Kidney (tissue), 13 donors: ENCODE measurements at regions not wholly inside any gene's neighbourhood (a gene's known extent, or its start where the extent isn't known, plus 50 kb on each side); places are given as distances from the start of the nearest gene placed in this dataset.

Source experiments
- DNase-seq, 5 donors: peaks; one replicate each; pipeline ENCODE4 v3.0.0-alpha.2; 2013 to 2020
- FAIRE-seq: peaks from 2 replicates; lab custom pipeline; 2012; peaks lifted over from hg19 to GRCh38; lab: Jason Lieb, UNC
- H3K27ac ChIP-seq, 2 donors: one replicate each; pipeline ENCODE4 v1.7.0; 2013; ENCODE audit warnings: low read depth in 2 of 2, low read length in 2 of 2, inconsistent platforms in 1 of 2
- H3K27me3 ChIP-seq: one replicate; pipeline ENCODE4 v1.7.1; 2013; ENCODE audit warnings: low read length, inconsistent platforms; ENCODE audit not compliant: control insufficient read depth, insufficient read depth
- H3K36me3 ChIP-seq, 3 donors: one replicate each; pipeline versions ENCODE4 v1.7.0 to v1.7.1; 2013; ENCODE audit warnings: low read length in 3 of 3, control low read depth in 1 of 3, inconsistent platforms in 1 of 3; ENCODE audit not compliant: insufficient read depth in 3 of 3, control insufficient read depth in 2 of 3
- H3K4me1 ChIP-seq, 3 donors: one replicate each; pipeline versions ENCODE4 v1.7.0 to v1.7.1; 2013; ENCODE audit warnings: low read length in 3 of 3, inconsistent platforms in 1 of 3, low read depth in 1 of 3; ENCODE audit not compliant: control insufficient read depth in 2 of 3, insufficient read depth in 2 of 3
- H3K4me3 ChIP-seq, 3 donors: one replicate each; pipeline versions ENCODE4 v1.7.0 to v1.8.1; 2013; ENCODE audit warnings: low read length in 3 of 3, control low read depth in 1 of 3, inconsistent platforms in 1 of 3
- H3K9ac ChIP-seq, 3 donors: one replicate each; pipeline versions ENCODE4 v1.7.0 to v1.7.1; 2013; ENCODE audit warnings: low read length in 3 of 3, control low read depth in 1 of 3, inconsistent platforms in 1 of 3
- H3K9me3 ChIP-seq, 3 donors: one replicate each; pipeline versions ENCODE4 v1.7.0 to v1.7.1; 2013; ENCODE audit warnings: low read length in 3 of 3, control low read depth in 1 of 3, inconsistent platforms in 1 of 3; ENCODE audit not compliant: control insufficient read depth in 2 of 3, insufficient read depth in 1 of 3
- intact Hi-C: fragments of 100-400 bp; cut with DNase I; formaldehyde crosslinking; loops from one replicate; pipeline ENCODE4 v1.11.1; 2022
- TF ChIP-seq, protein P1 (sequence below): IDR thresholded peaks from 3 replicates; pipeline ENCODE4 v1.5.1; 2012; ENCODE audit warnings: mild to moderate bottlenecking, moderate library complexity, borderline replicate concordance; ENCODE audit not compliant: insufficient read depth; ENCODE audit errors: extremely low read depth
- donor health status: control.
- donor health status: control.
- donor health status: control.
- donor health status: control.
- donor health status: control.
- donor health status: DM: yes; HTN: yes; CAD: no.
- donor health status: Normal renal cell carcinoma (clear cell type).

- no peaks in the 10 kb centered on the region for H3K27me3 ChIP-seq
Observed at GRCh38 chr9:89939626-89940292, 334.9 kb downstream of the GADD45G start.

GRCh38 chr9:89940625-89941024, 335.8 kb downstream of the GADD45G start:
- peak overlapping the region; percentile 15 to 24 for H3K27ac ChIP-seq
- no peak overlapping the region for H3K9ac ChIP-seq
- peaks cover 0 to 2% (median 0%) of the 10 kb centered on the region in 3 donors for H3K4me1 ChIP-seq
- no peaks in the 10 kb centered on the region for H3K9me3 ChIP-seq
- intact Hi-C loops: no loop called here
- FAIRE-seq: no peak
- no peaks in the 10 kb centered on the region for H3K27me3 ChIP-seq
- no peak for DNase-seq
- no peak overlapping the region for H3K4me3 ChIP-seq
- no peaks in the 10 kb centered on the region for H3K36me3 ChIP-seq
- TF ChIP-seq, protein P1, sequence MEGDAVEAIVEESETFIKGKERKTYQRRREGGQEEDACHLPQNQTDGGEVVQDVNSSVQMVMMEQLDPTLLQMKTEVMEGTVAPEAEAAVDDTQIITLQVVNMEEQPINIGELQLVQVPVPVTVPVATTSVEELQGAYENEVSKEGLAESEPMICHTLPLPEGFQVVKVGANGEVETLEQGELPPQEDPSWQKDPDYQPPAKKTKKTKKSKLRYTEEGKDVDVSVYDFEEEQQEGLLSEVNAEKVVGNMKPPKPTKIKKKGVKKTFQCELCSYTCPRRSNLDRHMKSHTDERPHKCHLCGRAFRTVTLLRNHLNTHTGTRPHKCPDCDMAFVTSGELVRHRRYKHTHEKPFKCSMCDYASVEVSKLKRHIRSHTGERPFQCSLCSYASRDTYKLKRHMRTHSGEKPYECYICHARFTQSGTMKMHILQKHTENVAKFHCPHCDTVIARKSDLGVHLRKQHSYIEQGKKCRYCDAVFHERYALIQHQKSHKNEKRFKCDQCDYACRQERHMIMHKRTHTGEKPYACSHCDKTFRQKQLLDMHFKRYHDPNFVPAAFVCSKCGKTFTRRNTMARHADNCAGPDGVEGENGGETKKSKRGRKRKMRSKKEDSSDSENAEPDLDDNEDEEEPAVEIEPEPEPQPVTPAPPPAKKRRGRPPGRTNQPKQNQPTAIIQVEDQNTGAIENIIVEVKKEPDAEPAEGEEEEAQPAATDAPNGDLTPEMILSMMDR: no peak

More at GRCh38 chr9:89939626-89940292, 334.9 kb downstream of the GADD45G start:
- TF ChIP-seq, protein P1: no peak
- DNase-seq (peak in 1 of 5 donors; percentile 47), FAIRE-seq (no peak)
- Histone ChIP-seq H3K4me1 (peaks cover 0 to 4% (median 0%) of the 10 kb centered on the region in 3 donors), H3K9ac (no peak overlapping the region), H3K27ac (peak overlapping the region in 1 of 2 donors; percentile 25), H3K9me3 (no peaks in the 10 kb centered on the region), H3K36me3 (no peaks in the 10 kb centered on the region), H3K4me3 (no peak overlapping the region)
- intact Hi-C loops: no loop called here

DNA sequence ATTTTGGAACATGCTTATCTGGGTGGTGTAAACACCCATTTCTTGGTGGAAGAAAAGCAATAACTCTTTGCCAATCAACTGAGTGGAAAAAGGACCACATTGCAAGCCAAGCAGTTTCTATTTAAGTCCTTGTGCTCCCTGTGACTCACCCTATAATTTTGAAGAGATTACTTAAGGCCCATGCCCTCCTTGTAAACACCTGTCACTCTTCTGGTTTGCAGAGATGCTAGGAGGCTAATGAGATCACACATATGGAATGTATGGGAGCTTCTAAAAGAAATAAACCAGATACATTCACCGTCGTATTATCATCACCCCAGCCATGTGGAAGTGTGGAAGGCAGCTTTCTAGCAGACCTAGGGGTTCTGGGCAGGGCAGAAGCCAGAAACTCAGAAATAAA, 337.1 kb downstream of the GADD45G start:
- DNase-seq (no peak), FAIRE-seq (no peak)
- Histone ChIP-seq H3K36me3 (no peaks in the 10 kb centered on the region), H3K9me3 (no peaks in the 10 kb centered on the region), H3K27ac (no peak overlapping the region), H3K4me3 (no peak overlapping the region), H3K27me3 (no peaks in the 10 kb centered on the region), H3K9ac (no peak overlapping the region), H3K4me1 (peaks cover 0 to 2% (median 0%) of the 10 kb centered on the region in 3 donors)
- intact Hi-C loops: no loop called here
- TF ChIP-seq, protein P1: no peak

GRCh38 chr9:89942643-89943042, 337.8 kb downstream of the GADD45G start:
- DNase-seq (no peak), FAIRE-seq (no peak)
- Histone ChIP-seq H3K36me3 (no peaks in the 10 kb centered on the region), H3K27ac (no peak overlapping the region), H3K9me3 (no peaks in the 10 kb centered on the region), H3K27me3 (no peaks in the 10 kb centered on the region), H3K4me1 (peaks cover 0 to 2% (median 0%) of the 10 kb centered on the region in 3 donors), H3K4me3 (no peak overlapping the region), H3K9ac (no peak overlapping the region)
- intact Hi-C loops: no loop called here
- TF ChIP-seq, protein P1: no peak
